ENCODE measurements at regions not wholly inside any gene's neighbourhood (a gene's known extent, or its start where the extent isn't known, plus 50 kb on each side); places are given as distances from the start of the nearest gene placed in this dataset.

- Histone ChIP-seq H3K27me3 (no peaks in the 10 kb centered on the region), H3K9me3 (no peaks in the 10 kb centered on the region), H3K36me3 (no peaks in the 10 kb centered on the region), H3K4me3 (replicated peaks in 1 of 3) (no peak overlapping the region), H3K4me1 (peaks cover 12 to 32% of the 10 kb centered on the region in 2 donors), H3K27ac (no peak overlapping the region)
- TF ChIP-seq CTCF (IDR thresholded peaks at IDR 0.05): no peak
- TF ChIP-seq POLR2A (IDR thresholded peaks at IDR 0.05): no peak
- DNase-seq: no peak
- 83 to 85% methylated on average over 2 of the region's 2 CpGs for WGBS, 2 donors
- intact Hi-C loops (cut with DNase I): no loop called here
Measured at GRCh38 chr13:109867766-109868165, 81.4 kb upstream of the IRS2 start.

GRCh38 chr13:109862627-109863026 lies 76.2 kb upstream of the IRS2 start:
- intact Hi-C loops (cut with DNase I): no loop called here
- no peaks in the 10 kb centered on the region for H3K9me3 ChIP-seq
- H3K4me3 ChIP-seq (replicated peaks in 1 of 3): no peak overlapping the region
- 14 to 19% methylated on average over 2 of the region's 2 CpGs for WGBS, 2 donors
- no peak for DNase-seq
- peaks cover 13 to 22% of the 10 kb centered on the region in 2 donors for H3K4me1 ChIP-seq
- peak overlapping the region; percentile 72 to 87 (median 74) for H3K27ac ChIP-seq
- no peaks in the 10 kb centered on the region for H3K27me3 ChIP-seq
- H3K36me3 ChIP-seq: no peaks in the 10 kb centered on the region
- no peak for TF ChIP-seq POLR2A (IDR thresholded peaks at IDR 0.05)
- TF ChIP-seq CTCF (IDR thresholded peaks at IDR 0.05): no peak

GRCh38 chr13:109859898-109860297 lies 73.5 kb upstream of the IRS2 start:
- Histone ChIP-seq H3K27ac (no peak overlapping the region), H3K9me3 (no peaks in the 10 kb centered on the region), H3K4me3 (replicated peaks in 1 of 3) (no peak overlapping the region), H3K4me1 (peaks cover 13 to 22% of the 10 kb centered on the region in 2 donors), H3K36me3 (no peaks in the 10 kb centered on the region), H3K27me3 (no peaks in the 10 kb centered on the region)
- no peak for DNase-seq
- intact Hi-C loops (cut with DNase I): no loop called here
- no peak for TF ChIP-seq POLR2A (IDR thresholded peaks at IDR 0.05)
- TF ChIP-seq CTCF (IDR thresholded peaks at IDR 0.05): no peak
- WGBS, 2 donors: 80 to 94% methylated on average over 3 of the region's 3 CpGs

GRCh38 chr13:109859216-109859835 lies 72.9 kb upstream of the IRS2 start:
- WGBS, 2 donors: 82 to 88% methylated on average over 8 of the region's 8 CpGs
- peaks cover 13 to 22% of the 10 kb centered on the region in 2 donors for H3K4me1 ChIP-seq
- H3K27me3 ChIP-seq: no peaks in the 10 kb centered on the region
- TF ChIP-seq CTCF (IDR thresholded peaks at IDR 0.05): no peak
- no peak for TF ChIP-seq POLR2A (IDR thresholded peaks at IDR 0.05)
- no peak overlapping the region for H3K27ac ChIP-seq
- no peaks in the 10 kb centered on the region for H3K36me3 ChIP-seq
- no peak for DNase-seq
- intact Hi-C loops (cut with DNase I): no loop called here
- no peak overlapping the region for H3K4me3 ChIP-seq (replicated peaks in 1 of 3)
- H3K9me3 ChIP-seq: no peaks in the 10 kb centered on the region

- no peak for DNase-seq
- Histone ChIP-seq H3K9me3 (no peaks in the 10 kb centered on the region), H3K27ac (no peak overlapping the region), H3K27me3 (no peaks in the 10 kb centered on the region), H3K4me3 (replicated peaks in 1 of 3) (no peak overlapping the region), H3K4me1 (peaks cover 10 to 18% of the 10 kb centered on the region in 2 donors), H3K36me3 (no peaks in the 10 kb centered on the region)
- TF ChIP-seq CTCF (IDR thresholded peaks at IDR 0.05): no peak
- no peak for TF ChIP-seq POLR2A (IDR thresholded peaks at IDR 0.05)
- WGBS, 2 donors: 86 to 90% methylated on average over 7 of the region's 7 CpGs
- intact Hi-C loops (cut with DNase I): no loop called here
Measured at GRCh38 chr13:109858319-109858718, 71.9 kb upstream of the IRS2 start.

All from thyroid gland (tissue), 4 donors.